Panc1 (cell line): ENCODE measurements at regions not wholly inside any gene's neighbourhood (a gene's known extent, or its start where the extent isn't known, plus 50 kb on each side); places are given as distances from the start of the nearest gene placed in this dataset.

Experiments used
- CTCF ChIP-seq: fragments of 450-650 bp; IDR thresholded peaks from 2 replicates; pipeline ENCODE4 v1.5.1; 2017; ENCODE audit warnings: mild to moderate bottlenecking
- POLR2AphosphoS5 ChIP-seq: IDR thresholded peaks from 2 replicates; pipeline ENCODE4 v1.6.1; 2012; ENCODE audit warnings: mild to moderate bottlenecking, low read depth, low read length, moderate library complexity
- REST ChIP-seq, 2 experiments: IDR thresholded peaks; 2 replicates each; pipeline ENCODE4 v1.6.1; 2011 to 2012; ENCODE audit warnings: low read depth in 2 of 2, control low read depth in 1 of 2, low read length in 1 of 2, mild to moderate bottlenecking in 1 of 2, moderate library complexity in 1 of 2; ENCODE audit not compliant: insufficient read depth in 1 of 2

GRCh38 chr16:52708476-52708875 is 161.5 kb upstream of the TOX3 start:
- TF ChIP-seq POLR2AphosphoS5 (no peak), CTCF (no peak), REST (IDR thresholded peaks at IDR 0.05; ENCODE audit: insufficient read depth in 1 of 2, low read depth in 2 of 2, low read length in 1 of 2) (no peak)
